Heart left ventricle (tissue), 16 donors: ENCODE measurements at regions not wholly inside any gene's neighbourhood (a gene's known extent, or its start where the extent isn't known, plus 50 kb on each side); places are given as distances from the start of the nearest gene placed in this dataset.

Experiments used
- ATAC-seq, 4 donors: fragments of 200-7000 bp; cut with Tn5 transposase; one replicate each; pipeline ENCODE4 v1.9.1; 2020 to 2022; ENCODE audit warnings: moderate library complexity in 4 of 4, mild to moderate bottlenecking in 3 of 4, moderate number of reproducible peaks in 1 of 4
- DNase-seq, 5 donors: peaks; one replicate each; pipeline ENCODE4 v3.0.0-alpha.2; 2020
- H3K27ac ChIP-seq, 12 donors: fragments of 200-600 bp; sonication (generic) in 4 of 12; one replicate each; pipeline versions ENCODE4 v1.5.0 to v1.8.0; 2016 to 2022; ENCODE audit warnings: mild to moderate bottlenecking in 2 of 12
- H3K27me3 ChIP-seq, 9 donors: fragments of 200-600 bp; sonication (generic) in 2 of 9; one replicate each; pipeline versions ENCODE4 v1.5.1 to v1.8.0; 2016 to 2022; ENCODE audit warnings: mild to moderate bottlenecking in 3 of 9
- H3K36me3 ChIP-seq, 9 donors: fragments of 200-600 bp; sonication (generic) in 2 of 9; one replicate each; pipeline versions ENCODE4 v1.5.0 to v1.8.0; 2018 to 2022; ENCODE audit warnings: mild to moderate bottlenecking in 2 of 9
- H3K4me1 ChIP-seq, 12 donors: fragments of 200-600 bp; sonication (generic) in 4 of 12; one replicate each; pipeline versions ENCODE4 v1.5.0 to v1.8.0; 2016 to 2022; ENCODE audit warnings: mild to moderate bottlenecking in 3 of 12
- H3K4me3 ChIP-seq, 12 donors: fragments of 200-600 bp; sonication (generic) in 4 of 12; one replicate each; pipeline versions ENCODE4 v1.5.0 to v1.8.0; 2017 to 2022; ENCODE audit warnings: mild to moderate bottlenecking in 9 of 12, moderate library complexity in 4 of 12
- H3K9me3 ChIP-seq, 12 donors: fragments of 200-600 bp; sonication (generic) in 4 of 12; one replicate each; pipeline versions ENCODE4 v1.5.0 to v1.8.0; 2016 to 2022; ENCODE audit warnings: mild to moderate bottlenecking in 1 of 12
- POLR2A ChIP-seq, 2 donors: fragments of 450-650 bp; IDR thresholded peaks; one replicate each; pipeline ENCODE4 v1.6.1; 2017; ENCODE audit warnings: antibody characterized with exemption in 2 of 2, mild to moderate bottlenecking in 2 of 2, moderate library complexity in 2 of 2
- WGBS, 4 donors: extraction: QIAGEN DNeasy Blood & Tissue Kit in 2 of 4; methylation state at CpG; one replicate each; pipeline versions ENCODE4 v1.1.5 to v1.1.7; 2013 to 2018; 5-methylcytosine and 5-hydroxymethylcytosine counted together
- intact Hi-C, 10 donors: fragments of 100-400 bp; cut with DNase I; formaldehyde crosslinking; loops; one replicate each; pipeline versions ENCODE4 v1.11.1 to v1.14.2; 2022
- TF ChIP-seq, protein P1 (sequence below), 12 donors: fragments of 200-600 bp; sonication (generic) in 4 of 12; IDR thresholded peaks; one replicate each; pipeline versions ENCODE4 v1.5.0 to v1.8.0; 2018 to 2022; ENCODE audit warnings: antibody characterized with exemption in 12 of 12, mild to moderate bottlenecking in 5 of 12
- donor health status: ischemic (EF 13 %, LVEDD 7.1; RV severe dilation, severe dysfunction).
- donor health status: healthy with polysubstance abuse.
- donor health status: DM: no; HTN: yes; CAD: no.
- donor health status: DM: no; HTN: no; CAD: no.
- donor health status: ischemic (EF 25% LVEDD 6.9; RV normal size, moderate dysfunction).
- donor health status: ischemic (EF 25% LVEDD 5.7; RV mildly dilated, moderate dysfunction).
- donor health status: healthy.
- donor health status: DM: yes; HTN: yes; CAD: no.
- donor health status: ischemic (EF 35%, LVEDD 5.7; RV mildly dilated, moderate dysfunction).
- donor health status: nonischemic (EF 11% LVEDD 7.7; RV severe dilation, severe dysfunction).
- donor health status: DM: yes; HTN: yes; CAD: no.
- donor health status: PGD.
- donor health status: ischemic (EF 29% LVEDD 5.4; RV normal size, mild dysfunction).
- donor health status: nonischemic (EF 23%, LVEDD 6.1; RV moderate dilation, normal function).

DNA sequence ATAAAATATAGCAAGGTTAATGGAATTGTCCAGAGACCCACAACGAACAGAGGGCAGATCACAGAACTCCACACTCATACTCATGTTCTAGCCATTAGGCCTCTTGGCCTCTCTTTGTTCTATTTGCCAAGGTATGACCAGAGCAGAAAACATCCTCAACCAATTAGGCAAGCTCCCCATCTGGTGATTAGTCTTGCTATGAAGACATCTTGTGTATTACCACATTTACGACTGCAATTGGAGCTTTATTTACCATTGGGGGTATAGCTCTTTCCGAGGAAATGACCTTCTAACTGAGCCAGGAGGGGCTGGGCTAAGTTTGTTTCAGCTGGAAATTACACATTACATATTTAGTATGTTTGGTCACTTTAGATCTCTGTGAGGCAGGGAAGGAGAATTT is 593.9 kb downstream of the CD109 start:
- Histone ChIP-seq H3K4me3 (no peak overlapping the region), H3K9me3 (peaks cover 0 to 5% (median 0%) of the 10 kb centered on the region in 12 donors), H3K4me1 (peaks cover 0 to 10% (median 0%) of the 10 kb centered on the region in 12 donors), H3K27ac (no peak overlapping the region), H3K36me3 (no peaks in the 10 kb centered on the region), H3K27me3 (no peaks in the 10 kb centered on the region)
- TF ChIP-seq, protein P1, sequence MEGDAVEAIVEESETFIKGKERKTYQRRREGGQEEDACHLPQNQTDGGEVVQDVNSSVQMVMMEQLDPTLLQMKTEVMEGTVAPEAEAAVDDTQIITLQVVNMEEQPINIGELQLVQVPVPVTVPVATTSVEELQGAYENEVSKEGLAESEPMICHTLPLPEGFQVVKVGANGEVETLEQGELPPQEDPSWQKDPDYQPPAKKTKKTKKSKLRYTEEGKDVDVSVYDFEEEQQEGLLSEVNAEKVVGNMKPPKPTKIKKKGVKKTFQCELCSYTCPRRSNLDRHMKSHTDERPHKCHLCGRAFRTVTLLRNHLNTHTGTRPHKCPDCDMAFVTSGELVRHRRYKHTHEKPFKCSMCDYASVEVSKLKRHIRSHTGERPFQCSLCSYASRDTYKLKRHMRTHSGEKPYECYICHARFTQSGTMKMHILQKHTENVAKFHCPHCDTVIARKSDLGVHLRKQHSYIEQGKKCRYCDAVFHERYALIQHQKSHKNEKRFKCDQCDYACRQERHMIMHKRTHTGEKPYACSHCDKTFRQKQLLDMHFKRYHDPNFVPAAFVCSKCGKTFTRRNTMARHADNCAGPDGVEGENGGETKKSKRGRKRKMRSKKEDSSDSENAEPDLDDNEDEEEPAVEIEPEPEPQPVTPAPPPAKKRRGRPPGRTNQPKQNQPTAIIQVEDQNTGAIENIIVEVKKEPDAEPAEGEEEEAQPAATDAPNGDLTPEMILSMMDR (IDR thresholded peaks at IDR 0.05), result no peak
- no peak for TF ChIP-seq POLR2A (IDR thresholded peaks at IDR 0.05)
- WGBS, 4 donors, result 73 to 83% (median 79%) methylated on average over 3 of the region's 3 CpGs
- ATAC-seq (no peak), DNase-seq (no peak)
- intact Hi-C loops, result no loop called here

DNA sequence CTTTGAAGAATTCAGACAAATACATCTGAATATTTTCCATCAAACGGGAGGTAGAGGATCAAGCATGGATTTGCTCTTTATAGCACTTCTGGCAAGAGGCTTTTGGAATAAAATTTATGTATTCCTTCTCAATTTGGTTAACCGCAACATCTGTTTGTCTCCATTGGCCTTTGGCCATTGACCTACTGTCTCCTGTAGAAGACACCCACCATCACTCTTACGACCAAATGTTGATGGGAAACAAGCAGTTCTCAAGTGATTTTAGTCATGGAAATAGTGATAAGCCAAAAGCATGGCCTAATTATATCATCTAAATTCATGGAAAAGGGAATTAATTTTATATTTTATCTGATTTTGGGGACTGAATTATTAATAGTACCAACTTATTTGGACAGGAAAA is 591.9 kb downstream of the CD109 start:
- H3K4me3 ChIP-seq, result no peak overlapping the region
- H3K9me3 ChIP-seq, result peaks cover 0 to 5% (median 0%) of the 10 kb centered on the region in 12 donors
- WGBS, 4 donors, result 52 to 75% (median 60%) methylated on average over 3 of the region's 3 CpGs
- DNase-seq (peak in 1 of 5 donors; percentile 37), ATAC-seq (peak in 1 of 4 donors; percentile 47)
- intact Hi-C loops, result no loop called here
- no peaks in the 10 kb centered on the region for H3K36me3 ChIP-seq
- TF ChIP-seq, protein P1 (IDR thresholded peaks at IDR 0.05), result no peak
- no peak for TF ChIP-seq POLR2A (IDR thresholded peaks at IDR 0.05)
- H3K27ac ChIP-seq, result peak overlapping the region in 1 of 12 donors; percentile 72
- no peaks in the 10 kb centered on the region for H3K27me3 ChIP-seq
- H3K4me1 ChIP-seq, result peaks cover 0 to 10% (median 0%) of the 10 kb centered on the region in 12 donors

DNA sequence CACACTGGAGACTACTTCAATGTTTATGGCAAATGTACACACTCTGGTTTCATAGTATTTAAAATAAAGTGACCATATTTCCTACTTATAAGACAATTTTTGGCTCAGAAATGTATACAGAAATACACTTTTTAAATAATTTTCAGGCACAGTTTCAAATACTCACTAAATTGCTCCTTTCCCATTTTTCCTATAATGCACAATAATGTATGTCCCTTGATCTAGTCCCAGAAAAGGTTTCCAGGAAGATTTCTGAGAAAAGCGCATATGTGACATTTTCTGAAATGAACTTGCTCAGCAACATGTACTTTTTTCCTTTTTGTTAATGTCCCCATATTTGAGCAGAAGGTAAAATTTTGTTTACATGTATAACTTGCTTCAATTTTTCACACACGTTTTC is 591.4 kb downstream of the CD109 start:
- DNase-seq (no peak), ATAC-seq (no peak)
- Histone ChIP-seq H3K27me3 (no peaks in the 10 kb centered on the region), H3K4me3 (no peak overlapping the region), H3K4me1 (peaks cover 0 to 10% (median 0%) of the 10 kb centered on the region in 12 donors), H3K27ac (peak overlapping the region in 1 of 12 donors; percentile 37), H3K36me3 (no peaks in the 10 kb centered on the region), H3K9me3 (peaks cover 0 to 5% (median 0%) of the 10 kb centered on the region in 12 donors)
- WGBS, 4 donors, result 84 to 85% (median 85%) methylated on average over 2 of the region's 2 CpGs
- TF ChIP-seq, protein P1 (IDR thresholded peaks at IDR 0.05), result no peak
- no peak for TF ChIP-seq POLR2A (IDR thresholded peaks at IDR 0.05)
- intact Hi-C loops, result no loop called here

DNA sequence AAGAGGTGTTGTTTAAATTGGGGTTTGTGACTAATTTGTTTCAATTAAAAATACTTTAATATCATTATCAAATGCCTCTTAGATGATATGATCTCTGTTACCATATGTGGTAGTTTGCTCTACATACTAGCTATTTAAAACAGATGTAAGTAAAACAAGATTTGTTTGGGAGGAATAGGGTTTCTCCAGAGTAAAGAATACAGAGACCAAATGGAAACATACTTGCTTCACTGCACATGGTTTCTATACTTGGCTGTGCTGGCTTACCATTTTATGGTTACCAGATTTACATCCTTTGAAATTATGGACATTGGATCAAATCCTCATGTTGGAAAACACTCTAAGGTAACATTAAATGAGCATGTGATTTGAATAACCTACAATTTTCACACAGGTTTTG is 588.3 kb downstream of the CD109 start:
- TF ChIP-seq, protein P1 (IDR thresholded peaks at IDR 0.05), result no peak
- no peak for TF ChIP-seq POLR2A (IDR thresholded peaks at IDR 0.05)
- H3K4me3 ChIP-seq, result no peak overlapping the region
- ATAC-seq (no peak), DNase-seq (no peak)
- H3K27me3 ChIP-seq, result no peaks in the 10 kb centered on the region
- H3K4me1 ChIP-seq, result peaks cover 0 to 10% (median 0%) of the 10 kb centered on the region in 12 donors
- intact Hi-C loops, result no loop called here
- H3K36me3 ChIP-seq, result no peaks in the 10 kb centered on the region
- H3K27ac ChIP-seq, result no peak overlapping the region
- H3K9me3 ChIP-seq, result no peaks in the 10 kb centered on the region
